ENCODE measurements at regions not wholly inside any gene's neighbourhood (a gene's known extent, or its start where the extent isn't known, plus 50 kb on each side); places are given as distances from the start of the nearest gene placed in this dataset.

GRCh38 chr13:68509734-68510621 is 1279.8 kb upstream of the PCDH9 start:
- DNase-seq (ENCODE audit: low spot score): no peak

- DNase-seq (ENCODE audit: low spot score): no peak
Measured at GRCh38 chr13:68506888-68507551, 1276.9 kb upstream of the PCDH9 start.

- DNase-seq (ENCODE audit: low spot score): peak; percentile 5
Measured at GRCh38 chr13:68490594-68490993, 1260.5 kb upstream of the PCDH9 start.

GRCh38 chr13:68481130-68481529 is 1251.0 kb upstream of the PCDH9 start:
- DNase-seq (ENCODE audit: low spot score): no peak

- DNase-seq (ENCODE audit: low spot score): no peak
Measured at GRCh38 chr13:68473834-68474326, 1243.7 kb upstream of the PCDH9 start.

- no peak for DNase-seq (ENCODE audit: low spot score)
Measured at GRCh38 chr13:68467160-68467559, 1237.0 kb upstream of the PCDH9 start.

- DNase-seq (ENCODE audit: low spot score): no peak
Measured at GRCh38 chr13:68440874-68441273, 1210.7 kb upstream of the PCDH9 start.

GRCh38 chr13:68439817-68440216 is 1209.7 kb upstream of the PCDH9 start:
- DNase-seq (ENCODE audit: low spot score): no peak

GRCh38 chr13:68428292-68428691 is 1198.2 kb upstream of the PCDH9 start:
- no peak for DNase-seq (ENCODE audit: low spot score)

GRCh38 chr13:68417801-68418200 is 1187.7 kb upstream of the PCDH9 start:
- DNase-seq (ENCODE audit: low spot score): no peak

GRCh38 chr13:68410007-68410406 is 1179.9 kb upstream of the PCDH9 start:
- no peak for DNase-seq (ENCODE audit: low spot score)

- DNase-seq (ENCODE audit: low spot score): no peak
Measured at GRCh38 chr13:68390987-68391386, 1160.9 kb upstream of the PCDH9 start.

GRCh38 chr13:68386808-68387207 is 1156.7 kb upstream of the PCDH9 start:
- DNase-seq (ENCODE audit: low spot score): no peak

GRCh38 chr13:68380041-68380973 is 1150.2 kb upstream of the PCDH9 start:
- no peak for DNase-seq (ENCODE audit: low spot score)

- no peak for DNase-seq (ENCODE audit: low spot score)
Measured at GRCh38 chr13:68378294-68378693, 1148.2 kb upstream of the PCDH9 start.

- no peak for DNase-seq (ENCODE audit: low spot score)
Measured at GRCh38 chr13:68375004-68375403, 1144.9 kb upstream of the PCDH9 start.

GRCh38 chr13:68369739-68370138 is 1139.6 kb upstream of the PCDH9 start:
- no peak for DNase-seq (ENCODE audit: low spot score)

- DNase-seq (ENCODE audit: low spot score): no peak
Measured at GRCh38 chr13:68368922-68369321, 1138.8 kb upstream of the PCDH9 start.

- DNase-seq (ENCODE audit: low spot score): no peak
Measured at GRCh38 chr13:68359105-68359504, 1129.0 kb upstream of the PCDH9 start.

- DNase-seq (ENCODE audit: low spot score): no peak
Measured at GRCh38 chr13:68358294-68358705, 1128.2 kb upstream of the PCDH9 start.

- no peak for DNase-seq (ENCODE audit: low spot score)
Measured at GRCh38 chr13:68350554-68350953, 1120.4 kb upstream of the PCDH9 start.

GRCh38 chr13:68347220-68347619 is 1117.1 kb upstream of the PCDH9 start:
- no peak for DNase-seq (ENCODE audit: low spot score)
